H1 (cell line): ENCODE measurements at regions not wholly inside any gene's neighbourhood (a gene's known extent, or its start where the extent isn't known, plus 50 kb on each side); places are given as distances from the start of the nearest gene placed in this dataset.

Experiments used
- CTCF ChIA-PET: fragments of 300-600 bp; sonication (Branson Sonifier 250); formaldehyde crosslinking; loops from one replicate; lab custom pipeline; 2021; ENCODE audit not compliant: partially characterized antibody; lab: Charles Lee
- POLR2A ChIA-PET: fragments of 300-600 bp; sonication (Branson Sonifier 250); formaldehyde crosslinking; loops from one replicate; lab custom pipeline; 2021; ENCODE audit warnings: inconsistent platforms; ENCODE audit not compliant: partially characterized antibody; lab: Charles Lee
- DNase-seq, 2 experiments: peaks; one replicate each; pipeline versions ENCODE4 v3.0.0 to v3.0.0-alpha.2; 2010 to 2022; ENCODE audit warnings: low spot score in 2 of 2, low read depth in 1 of 2, mixed read lengths in 1 of 2
- FAIRE-seq: peaks from 2 replicates; lab custom pipeline; 2011; peaks lifted over from hg19 to GRCh38; lab: Jason Lieb, UNC
- H2AFZ ChIP-seq: 2 replicates; pipeline ENCODE4 v1.8.1; 2012; ENCODE audit warnings: low read length, inconsistent platforms
- H2AK5ac ChIP-seq: 2 replicates; pipeline ENCODE4 v1.6.1; 2013; ENCODE audit warnings: low read depth, low read length
- H2BK120ac ChIP-seq: replicated peaks from 2 replicates; pipeline ENCODE3; 2013; ENCODE audit warnings: low read depth, low read length, inconsistent platforms
- H2BK12ac ChIP-seq: 2 replicates; pipeline ENCODE4 v1.6.1; 2013; ENCODE audit warnings: low read depth, low read length
- H2BK15ac ChIP-seq: 2 replicates; pipeline ENCODE4 v1.6.1; 2013; ENCODE audit warnings: low read length
- H2BK20ac ChIP-seq: 2 replicates; pipeline ENCODE4 v1.6.1; 2013; ENCODE audit warnings: low read length
- H2BK5ac ChIP-seq: 2 replicates; pipeline ENCODE4 v1.6.1; 2013; ENCODE audit warnings: low read depth, low read length
- H3K14ac ChIP-seq: 2 replicates; pipeline ENCODE4 v1.6.1; 2013; ENCODE audit warnings: inconsistent platforms; ENCODE audit not compliant: insufficient read length
- H3K18ac ChIP-seq: 2 replicates; pipeline ENCODE4 v1.6.1; 2013; ENCODE audit warnings: low read length; ENCODE audit errors: extremely low read depth
- H3K23ac ChIP-seq: 2 replicates; pipeline ENCODE4 v1.6.1; 2013; ENCODE audit warnings: inconsistent platforms; ENCODE audit not compliant: insufficient read length
- H3K23me2 ChIP-seq: 2 replicates; pipeline ENCODE4 v1.6.1; 2013; ENCODE audit warnings: low read depth, low read length
- H3K27ac ChIP-seq: 2 replicates; pipeline ENCODE4 v1.6.1; 2011; ENCODE audit warnings: low read depth, low read length, inconsistent platforms
- H3K27me3 ChIP-seq, 4 experiments: replicated peaks in 1 of 4; 1 replicate in 1 of 4; 2 replicates in 3 of 4; pipeline versions ENCODE4 v1.6.1 to v1.8.1; 2011 to 2013; ENCODE audit warnings: low read length in 3 of 4, mild to moderate bottlenecking in 3 of 4, inconsistent platforms in 2 of 4, mixed read lengths in 2 of 4, moderate library complexity in 1 of 4; ENCODE audit not compliant: control insufficient read depth in 3 of 4, insufficient read depth in 3 of 4; ENCODE audit errors: extremely low read depth in 1 of 4
- H3K36me3 ChIP-seq, 4 experiments: 2 replicates each; pipeline versions ENCODE4 v1.6.1 to v1.8.1; 2011 to 2013; ENCODE audit warnings: mild to moderate bottlenecking in 4 of 4, low read length in 3 of 4, moderate library complexity in 2 of 4, control low read depth in 1 of 4, inconsistent platforms in 1 of 4; ENCODE audit not compliant: insufficient read depth in 4 of 4, control insufficient read depth in 2 of 4
- H3K4ac ChIP-seq: replicated peaks from 2 replicates; pipeline ENCODE3; 2013; ENCODE audit warnings: low read length, low read depth, mixed read lengths, inconsistent platforms; ENCODE audit not compliant: insufficient read length
- H3K4me1 ChIP-seq, 4 experiments: replicated peaks in 1 of 4; 1 replicate in 1 of 4; 2 replicates in 3 of 4; pipeline versions ENCODE4 v1.6.1 to v1.8.1; 2011 to 2013; ENCODE audit warnings: low read length in 3 of 4, inconsistent platforms in 2 of 4, mixed read lengths in 1 of 4; ENCODE audit not compliant: insufficient read depth in 4 of 4, control insufficient read depth in 3 of 4
- H3K4me2 ChIP-seq, 2 experiments: 2 replicates each; pipeline versions ENCODE4 v1.6.1 to v1.8.1; 2011 to 2013; ENCODE audit warnings: low read depth in 2 of 2, low read length in 2 of 2, control low read depth in 1 of 2, inconsistent platforms in 1 of 2, mild to moderate bottlenecking in 1 of 2; ENCODE audit not compliant: insufficient read depth in 1 of 2
- H3K4me3 ChIP-seq, 4 experiments: fragments of 200-600, 300-600 bp in 1 of 4; sonication (generic), shearing (Covaris generic), sonication (Bioruptor Twin) in 1 of 4; 2 replicates each; pipeline versions ENCODE4 v1.5.1 to v1.8.1; 2011 to 2016; ENCODE audit warnings: low read length in 4 of 4, low read depth in 3 of 4, control low read depth in 2 of 4, inconsistent platforms in 2 of 4, mild to moderate bottlenecking in 2 of 4, mixed read lengths in 1 of 4, moderate library complexity in 1 of 4; ENCODE audit not compliant: insufficient read depth in 2 of 4; ENCODE audit errors: extremely low read depth in 1 of 4
- H3K56ac ChIP-seq: replicated peaks from 2 replicates; pipeline ENCODE3; 2013; ENCODE audit warnings: low read depth, mild to moderate bottlenecking, mixed read lengths, low read length, inconsistent platforms; ENCODE audit not compliant: insufficient read length
- H3K79me1 ChIP-seq: 2 replicates; pipeline ENCODE4 v1.6.1; 2013; ENCODE audit warnings: low read depth, low read length, control low read depth
- H3K79me2 ChIP-seq, 2 experiments: 2 replicates each; pipeline versions ENCODE4 v1.6.1 to v1.8.1; 2012 to 2013; ENCODE audit warnings: low read length in 2 of 2, mild to moderate bottlenecking in 2 of 2, inconsistent platforms in 1 of 2; ENCODE audit not compliant: insufficient read depth in 2 of 2, control insufficient read depth in 1 of 2
- H3K9ac ChIP-seq, 4 experiments: replicated peaks in 1 of 4; 1 replicate in 1 of 4; 2 replicates in 3 of 4; pipeline versions ENCODE4 v1.6.1 to v1.8.1; 2011 to 2013; ENCODE audit warnings: low read depth in 3 of 4, low read length in 3 of 4, control low read depth in 2 of 4, mild to moderate bottlenecking in 2 of 4, moderate library complexity in 2 of 4, inconsistent platforms in 1 of 4; ENCODE audit errors: extremely low read depth in 1 of 4
- H3K9me3 ChIP-seq, 2 experiments: 2 replicates each; pipeline versions ENCODE4 v1.6.1 to v1.8.1; 2012 to 2013; ENCODE audit warnings: mild to moderate bottlenecking in 2 of 2, moderate library complexity in 2 of 2, control low read depth in 1 of 2, inconsistent platforms in 1 of 2, low read depth in 1 of 2, low read length in 1 of 2, mixed read lengths in 1 of 2; ENCODE audit not compliant: insufficient read depth in 2 of 2
- H4K20me1 ChIP-seq, 2 experiments: replicated peaks in 1 of 2; 2 replicates each; pipeline versions ENCODE3 to v1.8.1; 2011 to 2013; ENCODE audit warnings: inconsistent platforms in 2 of 2, low read length in 2 of 2, mild to moderate bottlenecking in 1 of 2; ENCODE audit not compliant: insufficient read depth in 2 of 2, control insufficient read depth in 1 of 2
- H4K5ac ChIP-seq: 2 replicates; pipeline ENCODE4 v1.6.1; 2013; ENCODE audit warnings: low read length, low read depth, mixed read lengths, inconsistent platforms; ENCODE audit not compliant: insufficient read length
- H4K8ac ChIP-seq: 2 replicates; pipeline ENCODE4 v1.8.0; 2013; ENCODE audit warnings: mild to moderate bottlenecking, moderate library complexity, low read length, inconsistent platforms; ENCODE audit not compliant: insufficient read depth; ENCODE audit errors: extremely low read depth
- H4K91ac ChIP-seq: replicated peaks from 2 replicates; pipeline ENCODE3; 2013; ENCODE audit warnings: low read length, mixed read lengths, inconsistent platforms; ENCODE audit not compliant: insufficient read length
- EZH2 ChIP-seq: fragments of 200-600 bp; sonication (generic); IDR thresholded peaks from 2 replicates; pipeline ENCODE4 v1.7.1; 2012; ENCODE audit warnings: low read depth, mild to moderate bottlenecking, moderate library complexity, low read length, inconsistent platforms; ENCODE audit not compliant: severe bottlenecking
- RFX5 ChIP-seq: IDR thresholded peaks from 2 replicates; pipeline ENCODE4 v1.6.1; 2011; ENCODE audit warnings: low read depth, low read length, improper control_type of control experiment, borderline replicate concordance

DNA sequence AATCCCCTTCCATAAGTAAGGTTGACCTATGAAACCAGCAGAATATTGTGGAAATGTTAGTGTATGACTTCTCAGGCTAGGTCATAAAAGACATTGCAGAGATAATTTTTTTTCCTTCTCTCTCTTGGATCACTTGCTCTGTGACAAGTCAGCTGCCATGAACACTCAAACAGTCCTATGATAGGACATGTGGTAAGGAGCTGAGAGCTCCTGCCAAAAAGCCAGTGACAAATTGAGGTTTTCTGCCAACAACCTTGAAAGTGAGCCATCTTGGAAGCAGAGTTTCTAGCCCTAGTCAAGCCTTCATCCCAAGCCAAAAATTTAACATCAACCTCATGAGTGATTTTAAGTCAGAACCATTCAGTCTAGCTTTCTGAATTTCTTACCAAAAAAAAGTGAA is 270.9 kb upstream of the NBEA start:
- no peak for TF ChIP-seq EZH2
- TF ChIP-seq RFX5, result no peak
- H4K91ac ChIP-seq, result no peak overlapping the region
- no peak overlapping the region for H4K8ac ChIP-seq
- H3K4me2 ChIP-seq, result no peak overlapping the region
- H3K36me3 ChIP-seq, result no peaks in the 10 kb centered on the region
- H3K9ac ChIP-seq, result no peak overlapping the region
- no peak overlapping the region for H2AFZ ChIP-seq
- no peak overlapping the region for H3K56ac ChIP-seq
- H3K9me3 ChIP-seq, result no peaks in the 10 kb centered on the region
- H3K79me2 ChIP-seq, result no peaks in the 10 kb centered on the region
- ChIA-PET CTCF (no interaction called here), POLR2A (no interaction called here)
- no peak overlapping the region for H3K4me3 ChIP-seq
- H3K23me2 ChIP-seq, result no peaks in the 10 kb centered on the region
- no peak overlapping the region for H3K4ac ChIP-seq
- no peak overlapping the region for H3K14ac ChIP-seq
- no peak overlapping the region for H2BK12ac ChIP-seq
- no peak overlapping the region for H2AK5ac ChIP-seq
- no peak overlapping the region for H2BK15ac ChIP-seq
- no peak overlapping the region for H2BK5ac ChIP-seq
- no peak for FAIRE-seq
- no peak overlapping the region for H2BK120ac ChIP-seq
- H4K20me1 ChIP-seq, result no peaks in the 10 kb centered on the region
- no peak overlapping the region for H2BK20ac ChIP-seq
- H3K4me1 ChIP-seq, result no peaks in the 10 kb centered on the region
- no peak for DNase-seq
- H3K27ac ChIP-seq, result no peak overlapping the region
- H3K79me1 ChIP-seq, result no peaks in the 10 kb centered on the region
- H3K23ac ChIP-seq, result no peak overlapping the region
- no peak overlapping the region for H3K18ac ChIP-seq
- H3K27me3 ChIP-seq, result peaks cover 0 to 1% (median 0%) of the 10 kb centered on the region in 4 experiments; a peak in 2 of 7 replicates
- no peak overlapping the region for H4K5ac ChIP-seq
